Fibroblast of the aortic adventitia (primary cell): ENCODE measurements at regions not wholly inside any gene's neighbourhood (a gene's known extent, or its start where the extent isn't known, plus 50 kb on each side); places are given as distances from the start of the nearest gene placed in this dataset.
"Not testable (repeated sequence)": the region's sequence is repeated elsewhere in the genome, so short reads cannot be mapped to it uniquely, and the experiment has no call there.

Experiments
- DNase-seq: peaks from one replicate; pipeline ENCODE4 v3.0.0-alpha.2; 2010; ENCODE audit warnings: low read depth
- H3K4me3 ChIP-seq: 2 replicates; pipeline ENCODE4 v1.5.1; 2011; ENCODE audit warnings: low read depth, mild to moderate bottlenecking, control low read depth, low read length, moderate library complexity
- CTCF ChIP-seq: IDR thresholded peaks from 2 replicates; pipeline ENCODE4 v1.5.1; 2011; ENCODE audit warnings: mild to moderate bottlenecking, low read length, control low read depth, inconsistent platforms; ENCODE audit not compliant: insufficient read depth

DNA sequence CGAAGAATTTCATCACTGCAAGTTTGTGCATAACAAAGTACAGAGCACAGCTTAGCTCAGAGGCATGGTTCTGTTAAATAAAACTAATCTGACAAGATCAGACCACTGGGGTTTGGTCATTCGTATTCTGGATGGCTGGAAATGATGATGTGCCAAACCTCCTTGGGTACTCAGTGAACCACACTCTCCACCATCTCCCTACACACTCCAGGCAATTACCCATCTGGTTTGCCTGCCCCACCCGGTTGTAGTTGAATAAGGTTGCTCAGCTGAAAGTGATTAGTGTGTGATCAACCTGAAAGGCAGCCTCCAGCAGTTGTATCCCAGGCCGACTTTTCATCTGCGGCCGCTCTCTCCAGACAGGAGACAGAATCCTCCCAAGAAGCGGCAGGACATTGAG lies 371.4 kb downstream of the TLE1 start:
- TF ChIP-seq CTCF = no peak

DNA sequence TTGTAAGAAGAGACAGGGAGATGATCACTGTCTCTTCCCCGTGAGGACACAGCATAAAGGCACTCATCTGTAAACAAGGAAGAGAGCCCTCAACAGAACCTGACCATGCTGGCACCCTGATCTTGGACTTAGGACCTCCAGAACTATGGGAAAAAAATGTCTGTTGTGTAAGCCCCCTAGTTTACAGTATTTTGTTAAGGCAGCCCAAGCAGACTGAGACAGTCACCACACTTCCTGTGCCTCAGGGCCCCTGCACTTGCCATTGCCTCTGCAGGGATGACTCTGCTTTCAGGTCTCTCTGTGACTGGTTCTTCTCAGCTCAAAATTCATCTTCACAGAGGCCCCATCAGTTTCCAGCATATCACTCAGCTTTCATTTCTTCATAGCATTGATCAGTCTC lies 372.1 kb downstream of the TLE1 start:
- no peak overlapping the region for H3K4me3 ChIP-seq
- DNase-seq = no peak
- TF ChIP-seq CTCF = no peak

More for the DNA sequence above, 371.4 kb downstream of the TLE1 start:
- H3K4me3 ChIP-seq = no peak overlapping the region
- DNase-seq = peak; percentile 6

DNA sequence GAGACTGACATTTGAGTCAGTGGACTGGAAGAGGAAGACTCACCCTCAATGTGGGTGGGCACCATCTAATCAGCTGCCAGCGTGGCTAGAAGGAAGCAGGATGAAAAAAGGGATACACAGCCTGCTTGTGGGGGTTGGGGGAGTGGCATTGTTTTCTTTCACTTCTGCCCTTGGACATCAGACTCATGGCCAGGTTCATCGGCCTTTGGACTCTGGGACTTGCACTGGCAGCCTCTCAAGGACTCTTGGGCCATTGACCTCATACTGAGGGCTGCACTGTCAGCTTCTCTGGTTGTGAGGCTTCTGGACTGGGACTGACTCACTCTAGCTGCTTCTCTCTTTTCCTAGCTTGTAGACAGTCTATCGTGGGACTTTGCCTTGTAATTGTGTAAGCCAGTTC lies 374.9 kb downstream of the TLE1 start:
- TF ChIP-seq CTCF = no peak
- DNase-seq = no peak
- no peak overlapping the region for H3K4me3 ChIP-seq

- no peak for DNase-seq
- no peak overlapping the region for H3K4me3 ChIP-seq
- TF ChIP-seq CTCF = no peak
These were observed 375.5 kb downstream of the TLE1 start for GRCh38 chr9:81313877-81314276.

DNA sequence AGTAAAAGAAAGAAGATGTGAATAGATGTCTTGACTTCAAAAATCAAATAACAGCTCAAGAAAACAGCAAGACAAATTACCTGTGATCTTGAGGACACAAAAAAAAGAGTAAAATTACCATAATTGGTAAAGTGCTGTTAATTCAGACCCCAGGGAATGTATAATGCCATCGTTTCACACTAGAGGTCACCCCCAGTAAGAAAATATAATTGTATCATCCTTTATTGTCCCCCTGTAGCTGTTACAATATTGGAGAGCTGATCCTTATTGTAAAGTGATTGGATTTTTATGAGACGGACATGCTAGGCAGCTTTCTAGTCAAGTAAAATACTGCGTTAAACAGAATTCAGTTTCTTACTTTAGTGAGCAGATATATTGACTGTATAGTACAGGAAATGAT lies 377.0 kb downstream of the TLE1 start:
- peak; percentile 12 for TF ChIP-seq CTCF
- peak; percentile 14 for DNase-seq
- no peak overlapping the region for H3K4me3 ChIP-seq

- no peak overlapping the region for H3K4me3 ChIP-seq
- TF ChIP-seq CTCF = no peak
- DNase-seq = no peak
These were observed 380.9 kb downstream of the TLE1 start for GRCh38 chr9:81308404-81308803.

- not testable (repeated sequence) for H3K4me3 ChIP-seq, DNase-seq
These were observed 381.6 kb downstream of the TLE1 start for GRCh38 chr9:81307791-81308190.
